ENCODE measurements at regions not wholly inside any gene's neighbourhood (a gene's known extent, or its start where the extent isn't known, plus 50 kb on each side); places are given as distances from the start of the nearest gene placed in this dataset.

DNA sequence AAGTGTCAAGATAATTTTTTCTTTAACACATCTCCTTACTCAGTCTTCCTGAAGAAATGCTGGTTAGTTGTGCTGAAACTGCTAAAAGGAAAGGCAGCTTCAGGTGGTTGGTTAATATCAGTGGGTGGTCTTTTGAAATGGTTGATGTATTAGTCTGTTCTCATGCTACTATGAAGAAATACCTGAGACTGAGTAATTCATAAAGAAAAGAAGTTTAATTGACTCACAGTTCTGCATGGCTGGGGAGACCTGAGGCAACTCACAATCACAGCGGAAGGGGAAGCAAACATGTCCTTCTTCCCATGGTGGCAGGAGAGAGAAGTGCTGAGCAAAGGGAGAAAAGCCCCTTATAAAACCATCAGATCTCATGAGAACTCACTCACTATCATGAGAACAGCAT is 125.9 kb upstream of the CYRIA start:
- no peak for DNase-seq
- Mint-ChIP-seq H3K27me3 (ENCODE audit: low read depth in 3 of 3) (peaks cover 0 to 5% (median 3%) of the 10 kb centered on the region in 3 donors), H3K27ac (no peak overlapping the region), H3K4me1 (no peaks in the 10 kb centered on the region), H3K4me3 (no peak overlapping the region), H3K9me3 (no peaks in the 10 kb centered on the region), H3K36me3 (no peaks in the 10 kb centered on the region)

DNA sequence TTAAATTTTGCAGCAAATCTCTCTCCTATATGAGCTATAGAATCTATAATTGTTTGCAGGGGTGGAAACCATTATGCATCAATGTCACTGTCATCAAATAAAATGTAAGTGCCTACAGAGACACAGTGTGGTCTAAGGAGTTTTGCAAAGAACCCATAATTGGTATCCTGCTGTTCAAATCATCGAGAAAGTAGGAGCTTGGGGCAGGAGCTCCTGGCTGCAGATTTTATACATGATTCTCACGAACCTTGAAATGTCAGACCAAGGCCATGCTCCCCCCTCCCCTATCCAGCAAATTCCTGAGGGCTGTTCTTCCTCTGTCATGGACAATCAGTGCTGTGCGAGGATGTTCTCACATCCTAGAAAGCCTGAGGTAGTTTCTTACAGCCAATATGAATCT is 119.5 kb upstream of the CYRIA start:
- H3K27ac Mint-ChIP-seq: no peak overlapping the region
- H3K4me3 Mint-ChIP-seq: no peak overlapping the region
- H3K27me3 Mint-ChIP-seq (ENCODE audit: low read depth in 3 of 3): peaks cover 0 to 9% (median 0%) of the 10 kb centered on the region in 3 donors
- H3K4me1 Mint-ChIP-seq: no peaks in the 10 kb centered on the region
- DNase-seq: no peak
- H3K36me3 Mint-ChIP-seq: no peaks in the 10 kb centered on the region
- no peaks in the 10 kb centered on the region for H3K9me3 Mint-ChIP-seq

DNA sequence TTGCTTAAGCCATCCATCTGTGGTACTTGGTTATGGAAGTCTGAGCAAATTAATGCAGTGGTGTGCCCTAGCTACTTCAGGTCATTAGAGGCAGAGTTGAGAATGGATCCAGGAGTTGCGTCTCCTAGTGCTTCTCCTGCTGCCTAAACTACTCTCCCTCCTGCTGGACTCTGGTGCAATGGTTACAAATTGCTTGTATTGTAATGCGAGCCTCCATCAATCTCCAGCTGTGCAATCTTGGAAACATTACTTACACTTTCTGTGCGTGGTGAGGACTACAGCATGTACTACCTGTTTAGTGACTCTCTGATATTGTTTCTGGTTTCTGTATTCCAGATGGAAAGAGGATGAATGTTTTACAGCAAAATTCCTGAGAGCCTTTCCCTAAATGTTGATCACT is 119.0 kb upstream of the CYRIA start:
- no peak for DNase-seq
- H3K27ac Mint-ChIP-seq: no peak overlapping the region
- no peaks in the 10 kb centered on the region for H3K4me1 Mint-ChIP-seq
- H3K4me3 Mint-ChIP-seq: no peak overlapping the region
- peaks cover 0 to 9% (median 0%) of the 10 kb centered on the region in 3 donors for H3K27me3 Mint-ChIP-seq (ENCODE audit: low read depth in 3 of 3)
- H3K9me3 Mint-ChIP-seq: no peaks in the 10 kb centered on the region
- H3K36me3 Mint-ChIP-seq: no peaks in the 10 kb centered on the region

DNA sequence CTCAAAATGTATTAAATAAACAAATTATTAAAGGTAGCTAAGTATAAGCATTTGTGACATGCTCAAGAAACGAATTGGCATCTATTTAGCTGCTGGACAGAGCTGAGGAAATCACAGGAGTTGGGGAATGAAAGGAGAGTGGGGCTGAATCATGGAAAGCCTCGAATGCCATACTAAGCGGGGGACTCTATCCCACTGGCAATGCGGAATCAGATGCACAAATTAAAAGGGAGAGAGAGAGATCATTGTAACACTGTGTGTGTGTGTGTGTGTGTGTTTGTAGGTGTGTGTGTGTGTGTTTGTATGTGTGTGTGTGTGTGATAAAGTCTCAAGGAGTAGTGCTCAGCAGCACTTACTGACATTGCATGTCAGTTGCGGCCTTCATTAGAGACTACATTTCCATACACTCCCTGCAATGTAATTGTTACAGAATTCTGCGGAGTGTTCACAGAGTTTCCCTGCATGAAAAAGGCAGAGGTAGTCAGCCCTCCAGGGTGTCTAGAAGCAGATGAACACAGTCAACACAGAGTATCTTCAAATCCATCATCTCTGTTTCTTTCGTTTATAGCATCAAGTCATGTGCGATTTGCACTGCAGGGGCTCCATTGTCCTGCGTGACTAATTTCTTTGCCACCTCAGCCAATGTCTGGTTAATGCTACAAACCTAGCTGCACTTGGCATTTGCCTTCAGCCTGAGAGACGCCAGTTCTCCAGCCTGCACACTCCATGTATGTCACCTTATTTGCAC is 111.7 kb upstream of the CYRIA start:
- H3K4me3 Mint-ChIP-seq: no peak overlapping the region
- no peak for DNase-seq
- H3K9me3 Mint-ChIP-seq: no peaks in the 10 kb centered on the region
- no peaks in the 10 kb centered on the region for H3K36me3 Mint-ChIP-seq
- no peak overlapping the region for H3K27ac Mint-ChIP-seq
- peaks cover 0 to 12% (median 3%) of the 10 kb centered on the region in 3 donors for H3K27me3 Mint-ChIP-seq (ENCODE audit: low read depth in 3 of 3)
- no peaks in the 10 kb centered on the region for H3K4me1 Mint-ChIP-seq

DNA sequence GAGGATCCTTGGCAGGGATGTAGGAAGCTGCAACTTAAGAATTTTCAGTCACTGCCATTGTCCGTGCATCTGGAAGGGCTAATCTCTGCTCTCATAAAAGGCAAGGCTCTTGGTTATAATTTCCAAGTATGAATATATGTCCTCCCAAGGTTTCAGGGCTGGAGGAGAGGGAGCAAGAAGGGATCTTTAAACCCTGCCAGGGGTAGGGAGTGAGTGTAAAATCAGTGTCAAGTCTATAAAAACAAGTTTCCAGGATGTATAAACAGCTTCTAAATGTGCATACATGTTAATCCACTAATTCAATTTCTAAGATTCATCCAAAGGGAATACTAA is 110.2 kb upstream of the CYRIA start:
- Mint-ChIP-seq H3K36me3 (no peaks in the 10 kb centered on the region), H3K27ac (no peak overlapping the region), H3K4me3 (no peak overlapping the region), H3K9me3 (no peaks in the 10 kb centered on the region), H3K27me3 (ENCODE audit: low read depth in 3 of 3) (peaks cover 0 to 12% (median 3%) of the 10 kb centered on the region in 3 donors), H3K4me1 (no peaks in the 10 kb centered on the region)
- no peak for DNase-seq

DNA sequence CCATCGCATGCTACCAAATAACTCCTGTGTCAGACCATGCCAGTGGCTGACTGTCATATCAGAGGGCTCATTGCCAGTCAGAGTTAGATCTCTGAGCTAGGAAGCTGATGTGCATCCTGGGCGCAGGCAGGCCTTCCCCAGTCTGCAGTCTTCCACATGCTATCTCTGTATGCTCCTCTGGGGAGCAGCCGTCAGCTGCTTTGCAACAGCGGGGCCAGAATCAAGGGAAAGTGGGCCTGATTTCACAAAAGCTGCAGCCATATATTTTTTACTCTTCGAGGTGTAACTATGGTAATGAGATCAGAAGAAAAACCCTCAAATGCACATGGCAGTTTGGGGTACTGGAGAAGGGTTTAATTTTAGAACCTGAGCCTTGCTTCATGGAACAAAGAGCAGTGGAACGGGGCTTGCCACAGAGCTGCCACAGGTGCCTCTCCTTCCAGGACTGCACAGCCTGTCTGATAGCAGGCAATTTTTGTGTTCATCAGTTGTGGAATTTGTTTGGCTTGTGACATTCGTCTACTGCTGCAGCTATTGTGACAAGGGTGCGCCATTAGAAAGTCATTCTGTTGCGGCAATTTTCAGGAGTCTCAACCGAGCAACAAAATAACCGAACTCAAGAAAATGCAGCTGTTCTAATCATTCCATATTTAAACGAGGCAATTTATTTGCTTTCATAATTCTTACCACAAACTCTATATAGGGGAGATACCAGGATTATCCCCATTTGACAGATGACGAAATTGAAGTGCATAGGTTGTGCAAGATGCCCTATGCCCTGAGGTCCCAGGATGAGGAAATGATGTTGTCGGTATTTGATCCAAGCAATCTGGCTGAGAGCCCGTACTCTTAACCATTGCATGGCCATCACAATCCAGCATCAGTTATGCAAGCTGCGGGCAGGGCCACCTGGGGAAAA is 109.6 kb upstream of the CYRIA start:
- no peak for DNase-seq
- Mint-ChIP-seq H3K9me3 (no peaks in the 10 kb centered on the region), H3K27ac (no peak overlapping the region), H3K27me3 (ENCODE audit: low read depth in 3 of 3) (peaks cover 0 to 14% (median 3%) of the 10 kb centered on the region in 3 donors), H3K36me3 (no peaks in the 10 kb centered on the region), H3K4me3 (no peak overlapping the region), H3K4me1 (no peaks in the 10 kb centered on the region)

DNA sequence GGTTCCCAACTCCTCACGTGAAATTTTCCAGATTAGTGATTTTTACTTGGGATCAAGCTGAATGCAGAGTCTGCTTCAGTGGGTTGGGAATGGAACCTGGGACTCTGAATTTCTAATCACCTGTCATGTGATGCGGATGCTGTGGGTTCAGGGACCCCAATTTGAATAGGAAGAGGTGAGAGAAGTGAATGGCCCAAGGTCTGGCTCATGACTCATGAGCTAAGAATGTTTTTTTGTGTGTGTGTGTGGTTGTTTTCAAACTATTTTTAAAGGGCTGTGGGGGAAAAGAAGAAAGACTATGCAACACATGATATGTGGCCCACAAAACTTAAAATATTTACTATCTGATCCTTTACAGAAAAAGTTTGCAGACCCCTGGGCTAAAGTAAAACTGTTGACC is 108.5 kb upstream of the CYRIA start:
- H3K4me3 Mint-ChIP-seq: no peak overlapping the region
- H3K9me3 Mint-ChIP-seq: no peaks in the 10 kb centered on the region
- H3K27ac Mint-ChIP-seq: no peak overlapping the region
- no peaks in the 10 kb centered on the region for H3K36me3 Mint-ChIP-seq
- DNase-seq: no peak
- no peaks in the 10 kb centered on the region for H3K4me1 Mint-ChIP-seq
- peaks cover 0 to 21% (median 3%) of the 10 kb centered on the region in 3 donors for H3K27me3 Mint-ChIP-seq (ENCODE audit: low read depth in 3 of 3)

DNA sequence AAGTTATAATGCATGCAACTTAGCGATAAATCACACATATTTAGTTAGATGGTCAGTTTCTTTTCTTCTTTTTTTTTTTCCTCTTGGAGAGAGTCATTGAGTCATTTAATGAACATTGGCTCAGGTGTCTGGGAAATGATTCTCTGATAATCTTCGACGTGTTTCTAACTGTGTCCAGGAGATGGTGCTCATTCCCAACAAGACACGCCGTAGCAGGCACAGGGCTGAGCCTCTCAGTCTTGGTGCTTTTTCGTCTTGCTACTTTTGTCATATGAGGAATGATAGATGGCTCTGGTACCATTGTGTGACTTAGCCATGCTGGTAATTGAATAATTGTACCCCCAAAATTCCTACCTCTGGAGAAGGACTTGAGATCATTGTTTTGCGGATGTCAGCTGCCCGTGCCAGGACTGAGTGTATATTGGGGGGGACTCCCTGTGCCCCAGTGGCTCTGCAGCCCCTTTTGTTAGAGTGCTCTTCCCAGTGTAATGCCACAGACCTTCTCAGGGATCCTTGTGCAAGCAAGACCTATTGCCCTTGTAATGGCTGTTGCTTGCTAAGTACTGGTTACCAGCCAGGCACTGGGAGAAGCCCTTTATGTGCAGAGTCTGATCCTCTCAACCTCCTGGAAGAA is 107.6 kb upstream of the CYRIA start:
- no peaks in the 10 kb centered on the region for H3K9me3 Mint-ChIP-seq
- no peaks in the 10 kb centered on the region for H3K4me1 Mint-ChIP-seq
- no peaks in the 10 kb centered on the region for H3K36me3 Mint-ChIP-seq
- peaks cover 0 to 25% (median 3%) of the 10 kb centered on the region in 3 donors for H3K27me3 Mint-ChIP-seq (ENCODE audit: low read depth in 3 of 3)
- no peak for DNase-seq
- H3K27ac Mint-ChIP-seq: no peak overlapping the region
- H3K4me3 Mint-ChIP-seq: no peak overlapping the region

DNA sequence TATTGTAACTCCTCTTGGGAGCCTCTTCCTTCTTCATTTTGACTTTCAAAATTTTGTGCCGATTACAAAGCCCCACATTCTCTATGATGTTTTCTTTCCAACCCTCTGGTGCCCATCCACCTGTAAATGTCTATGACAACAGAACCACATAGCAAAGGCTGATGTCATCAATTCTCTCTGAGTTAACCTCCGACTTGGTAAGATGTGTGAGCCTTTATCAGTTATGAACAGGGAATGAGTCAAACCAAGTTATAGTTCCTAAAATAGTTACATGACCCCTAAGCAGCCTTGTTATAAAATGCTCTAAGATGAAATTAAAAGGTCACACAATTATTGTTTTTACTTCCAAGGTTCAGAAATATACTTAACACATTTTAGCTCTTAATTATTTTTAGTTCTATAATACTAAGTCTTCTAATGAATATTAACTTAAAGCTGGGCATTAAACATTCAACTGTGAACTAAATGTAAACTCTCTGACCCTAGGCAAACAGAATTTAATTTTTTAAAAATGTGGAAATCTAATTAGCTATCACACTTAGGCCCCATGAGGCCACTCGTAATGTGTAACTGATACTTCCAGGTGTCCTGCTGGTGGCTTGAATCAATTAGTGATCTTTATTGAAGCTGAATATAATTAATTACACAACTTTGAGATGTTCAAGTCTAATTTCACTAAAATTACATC is 102.3 kb upstream of the CYRIA start:
- H3K4me1 Mint-ChIP-seq: no peaks in the 10 kb centered on the region
- H3K4me3 Mint-ChIP-seq: no peak overlapping the region
- H3K9me3 Mint-ChIP-seq: no peaks in the 10 kb centered on the region
- no peaks in the 10 kb centered on the region for H3K36me3 Mint-ChIP-seq
- peaks cover 0 to 21% (median 7%) of the 10 kb centered on the region in 3 donors for H3K27me3 Mint-ChIP-seq (ENCODE audit: low read depth in 3 of 3)
- no peak for DNase-seq
- no peak overlapping the region for H3K27ac Mint-ChIP-seq

DNA sequence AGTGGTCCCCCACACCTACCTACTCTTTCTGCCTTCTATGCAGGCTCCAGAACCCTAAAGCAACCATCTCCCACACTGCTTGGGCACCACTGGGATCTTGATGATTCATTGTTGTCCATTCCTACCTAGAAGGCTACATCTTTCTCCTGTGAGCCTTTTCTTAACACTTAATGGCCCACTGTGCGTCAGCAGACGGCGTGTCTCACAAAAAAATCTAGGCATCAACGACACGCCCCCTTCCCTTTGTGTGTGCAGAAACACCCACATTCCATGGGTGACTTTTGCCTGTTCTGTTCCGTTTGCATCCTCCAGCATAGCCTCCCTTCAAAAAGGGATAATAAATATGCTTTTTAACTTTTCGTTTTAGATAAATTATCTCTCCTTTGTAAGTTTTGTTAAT is 99.7 kb upstream of the CYRIA start:
- Mint-ChIP-seq H3K27ac (no peak overlapping the region), H3K36me3 (no peaks in the 10 kb centered on the region), H3K4me3 (no peak overlapping the region), H3K9me3 (no peaks in the 10 kb centered on the region), H3K27me3 (ENCODE audit: low read depth in 3 of 3) (peaks cover 0 to 16% (median 7%) of the 10 kb centered on the region in 3 donors), H3K4me1 (no peaks in the 10 kb centered on the region)
- no peak for DNase-seq

DNA sequence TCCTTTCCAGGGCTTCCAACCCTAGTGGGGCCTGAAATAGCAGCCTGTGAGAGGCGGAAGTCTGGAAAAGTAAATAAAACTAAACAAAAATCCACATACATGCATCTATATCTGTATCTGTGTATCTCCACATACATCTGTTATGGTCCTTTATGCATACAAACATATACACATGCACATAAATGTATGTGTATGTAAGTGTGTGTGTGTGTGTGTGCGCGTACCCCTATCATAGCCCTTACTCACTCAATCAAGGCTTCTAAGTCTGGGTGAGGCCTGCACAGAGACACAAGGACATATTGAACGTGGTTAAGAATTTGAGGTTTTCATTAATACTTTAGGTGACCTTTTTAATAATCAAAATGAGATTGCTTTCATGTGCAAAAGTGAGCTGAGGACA is 98.9 kb upstream of the CYRIA start:
- Mint-ChIP-seq H3K4me3 (no peak overlapping the region), H3K36me3 (no peaks in the 10 kb centered on the region), H3K27ac (no peak overlapping the region), H3K9me3 (no peaks in the 10 kb centered on the region), H3K4me1 (no peaks in the 10 kb centered on the region), H3K27me3 (ENCODE audit: low read depth in 3 of 3) (peaks cover 0 to 9% (median 7%) of the 10 kb centered on the region in 3 donors)
- DNase-seq: no peak

DNA sequence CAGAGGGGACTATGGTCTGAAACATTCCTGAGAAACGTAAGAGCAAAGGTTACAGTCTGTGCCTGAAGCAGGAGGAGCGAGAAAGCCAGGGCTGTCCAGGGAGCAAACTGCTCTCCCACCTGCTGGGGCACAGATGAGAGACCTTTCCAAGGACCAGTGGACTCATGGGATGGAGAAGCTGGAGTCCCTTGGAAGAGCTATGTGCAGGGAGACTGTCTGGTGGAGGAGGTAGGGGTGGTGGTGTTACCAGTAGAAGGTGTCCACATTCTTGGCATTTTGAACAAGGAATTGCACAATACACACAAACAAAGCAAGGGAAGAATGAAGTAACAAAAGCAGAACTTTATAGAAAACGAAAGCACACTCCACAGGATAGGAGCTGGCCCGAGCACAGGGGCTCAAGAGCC is 97.9 kb upstream of the CYRIA start:
- H3K27ac Mint-ChIP-seq: peak overlapping the region in 1 of 6 donors; percentile 59
- no peaks in the 10 kb centered on the region for H3K9me3 Mint-ChIP-seq
- no peak overlapping the region for H3K4me3 Mint-ChIP-seq
- DNase-seq: no peak
- H3K36me3 Mint-ChIP-seq: no peaks in the 10 kb centered on the region
- H3K27me3 Mint-ChIP-seq (ENCODE audit: low read depth in 3 of 3): peaks cover 0 to 7% (median 7%) of the 10 kb centered on the region in 3 donors
- H3K4me1 Mint-ChIP-seq: no peaks in the 10 kb centered on the region

DNA sequence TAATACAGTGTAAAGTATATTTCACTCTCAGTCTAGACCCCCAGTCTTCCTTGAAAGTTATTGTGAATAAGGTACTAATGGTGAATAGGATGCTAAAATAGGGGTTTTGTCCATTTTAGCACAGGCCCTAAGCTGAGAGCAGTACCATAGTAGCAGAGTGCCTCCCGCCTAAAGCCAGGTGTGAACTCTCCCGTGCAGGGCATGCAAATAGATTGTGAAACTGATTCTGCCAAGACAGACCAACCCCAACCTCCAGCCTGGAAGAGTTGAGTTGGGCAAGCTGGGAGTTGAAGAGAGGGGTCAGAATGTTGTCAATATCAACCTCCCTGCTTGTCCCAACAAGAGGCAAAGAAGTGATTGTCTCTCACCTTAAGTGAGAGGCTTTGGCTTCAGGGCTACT is 97.4 kb upstream of the CYRIA start:
- H3K4me1 Mint-ChIP-seq: no peaks in the 10 kb centered on the region

DNA sequence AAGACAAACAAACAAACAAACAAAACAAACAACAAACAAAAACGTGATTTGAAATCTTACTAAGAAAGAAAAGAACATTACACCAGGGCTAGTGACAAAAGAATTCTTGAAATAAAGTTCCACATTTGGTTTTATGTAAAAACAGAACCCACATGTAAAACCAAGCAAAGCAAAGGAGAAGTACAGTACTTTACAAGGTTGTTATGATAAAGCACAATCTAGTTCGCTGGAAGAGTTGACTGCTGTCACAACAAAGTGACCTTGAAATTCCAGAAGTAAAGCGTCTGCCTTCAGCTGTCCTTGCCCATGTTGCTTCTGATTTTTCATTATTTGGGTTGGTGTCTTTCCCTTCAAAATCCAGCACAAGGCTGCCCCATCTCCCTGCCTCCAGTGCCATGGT is 94.8 kb upstream of the CYRIA start:
- Mint-ChIP-seq H3K9me3 (no peaks in the 10 kb centered on the region), H3K4me3 (no peak overlapping the region), H3K36me3 (no peaks in the 10 kb centered on the region), H3K4me1 (peaks cover 0 to 5% of the 10 kb centered on the region in 2 donors), H3K27ac (no peak overlapping the region), H3K27me3 (ENCODE audit: low read depth in 3 of 3) (peaks cover 0 to 8% (median 3%) of the 10 kb centered on the region in 3 donors)
- no peak for DNase-seq

More for the DNA sequence above, 97.4 kb upstream of the CYRIA start:
- Mint-ChIP-seq H3K27me3 (ENCODE audit: low read depth in 3 of 3) (peaks cover 0 to 7% (median 4%) of the 10 kb centered on the region in 3 donors), H3K9me3 (no peaks in the 10 kb centered on the region), H3K36me3 (no peaks in the 10 kb centered on the region), H3K27ac (no peak overlapping the region), H3K4me3 (no peak overlapping the region)
- DNase-seq: no peak
